ENCODE measurements at regions not wholly inside any gene's neighbourhood (a gene's known extent, or its start where the extent isn't known, plus 50 kb on each side); places are given as distances from the start of the nearest gene placed in this dataset.

DNA sequence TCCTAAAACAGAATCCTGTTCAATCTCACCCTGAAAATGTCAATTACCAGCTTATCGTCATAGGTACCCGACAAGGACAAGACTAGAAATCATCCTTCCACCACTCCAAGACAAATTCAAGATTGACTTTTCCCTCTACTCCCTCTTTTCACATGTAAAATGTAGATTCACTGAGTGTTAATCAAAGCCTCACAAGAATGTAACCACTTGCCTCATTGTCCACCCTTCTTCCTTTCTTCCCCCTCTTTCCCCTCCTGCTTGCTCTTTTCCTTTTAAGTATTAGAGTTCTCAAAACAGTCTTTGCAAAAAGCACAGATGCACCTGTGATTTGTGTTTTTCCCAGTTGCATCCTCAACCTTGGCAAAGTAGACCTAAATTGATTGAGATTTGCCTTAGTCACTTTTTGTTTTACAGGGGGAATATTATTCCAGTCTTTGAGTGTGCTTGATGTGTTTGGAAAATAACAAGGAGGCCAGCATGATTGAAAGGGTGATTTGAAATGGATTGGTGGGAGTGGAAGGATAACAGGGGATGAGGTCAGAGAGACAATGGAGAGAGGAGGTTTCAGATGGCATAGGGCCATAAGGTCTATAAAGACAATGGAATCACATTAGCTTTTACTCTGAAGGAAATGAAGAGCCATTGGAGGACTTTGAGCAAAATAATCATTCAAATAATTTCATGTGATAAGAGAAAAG lies 231.3 kb upstream of the TYRP1 start:
- no peak overlapping the region for H3K4me3 Mint-ChIP-seq
- DNase-seq = no peak
- no peaks in the 10 kb centered on the region for H3K4me1 Mint-ChIP-seq
- no peak for ATAC-seq
- no peaks in the 10 kb centered on the region for H3K36me3 Mint-ChIP-seq
- H3K27me3 Mint-ChIP-seq = no peaks in the 10 kb centered on the region
- CTCF ChIA-PET = no interaction called here
- peaks cover 5% of the 10 kb centered on the region for H3K9me3 Mint-ChIP-seq (ENCODE audit: low read depth)
- no peak overlapping the region for H3K27ac Mint-ChIP-seq

DNA sequence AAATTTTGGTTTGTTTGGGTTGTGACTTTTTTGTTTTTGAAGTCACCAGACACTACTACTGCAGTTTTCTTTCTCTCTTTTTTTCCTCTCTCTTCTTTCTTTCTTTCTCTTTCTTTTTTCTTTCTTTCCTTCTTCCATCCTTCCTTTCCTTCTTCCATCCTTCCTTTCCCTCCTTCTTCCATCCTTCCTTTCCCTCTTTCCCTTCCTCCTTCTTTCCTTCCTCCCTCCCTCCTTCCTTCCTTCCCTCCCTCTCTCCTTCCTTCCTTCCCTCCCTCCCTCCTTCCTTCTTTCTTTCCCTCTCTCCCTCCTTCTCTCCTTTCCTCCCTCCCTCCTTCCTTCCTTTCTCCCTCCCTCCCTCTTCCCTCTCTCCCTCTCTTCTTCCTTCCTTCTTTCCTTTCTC lies 230.3 kb upstream of the TYRP1 start:
- ATAC-seq = no peak
- no peaks in the 10 kb centered on the region for H3K4me1 Mint-ChIP-seq
- no peak for DNase-seq
- H3K9me3 Mint-ChIP-seq (ENCODE audit: low read depth) = peaks cover 5% of the 10 kb centered on the region
- H3K4me3 Mint-ChIP-seq = no peak overlapping the region
- H3K36me3 Mint-ChIP-seq = no peaks in the 10 kb centered on the region
- CTCF ChIA-PET = no interaction called here
- H3K27me3 Mint-ChIP-seq = no peaks in the 10 kb centered on the region
- no peak overlapping the region for H3K27ac Mint-ChIP-seq

DNA sequence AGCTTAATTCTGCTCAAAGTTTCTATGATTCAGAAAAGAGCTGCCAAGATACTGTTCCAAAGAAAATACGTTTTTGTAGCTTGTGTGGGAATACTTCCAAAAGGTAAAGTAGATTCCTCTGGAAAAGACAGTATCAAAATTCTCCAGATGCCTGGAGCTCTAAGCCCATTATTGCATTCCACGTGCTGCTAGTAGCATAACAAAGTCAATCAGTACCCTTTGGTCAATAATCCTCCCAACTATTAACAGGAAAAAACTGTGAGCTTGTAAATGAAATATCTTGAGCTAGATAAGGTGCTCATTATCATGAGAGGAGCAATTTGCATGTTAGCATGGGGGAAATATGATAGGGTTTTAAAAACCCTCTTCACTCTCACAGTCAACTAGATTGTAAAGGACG lies 229.5 kb upstream of the TYRP1 start:
- H3K27ac Mint-ChIP-seq = no peak overlapping the region
- no peak for DNase-seq
- peaks cover 3% of the 10 kb centered on the region for H3K9me3 Mint-ChIP-seq (ENCODE audit: low read depth)

DNA sequence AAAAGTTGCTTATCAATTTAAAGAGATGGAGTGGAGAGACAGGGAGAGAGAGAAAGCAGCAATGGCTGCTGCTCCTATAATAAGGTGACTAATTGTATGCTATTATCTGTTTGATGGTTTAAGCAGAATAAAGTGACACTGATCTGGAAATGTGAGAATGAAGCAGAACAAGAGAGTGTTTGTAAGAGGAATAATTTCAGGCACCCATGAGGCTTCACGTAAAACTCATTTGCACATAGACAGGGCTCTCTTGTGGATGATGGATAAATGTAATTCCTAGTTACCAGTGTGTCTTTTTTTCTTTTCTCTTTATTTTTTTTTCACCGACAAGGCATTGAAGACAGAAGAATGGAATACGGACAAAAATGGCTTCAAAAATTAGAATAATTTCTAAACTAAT lies 228.8 kb upstream of the TYRP1 start:
- CTCF ChIA-PET = no interaction called here
- Mint-ChIP-seq H3K4me1 (no peaks in the 10 kb centered on the region), H3K36me3 (no peaks in the 10 kb centered on the region), H3K4me3 (no peak overlapping the region), H3K27ac (no peak overlapping the region), H3K9me3 (ENCODE audit: low read depth) (peaks cover 3% of the 10 kb centered on the region), H3K27me3 (no peaks in the 10 kb centered on the region)
- DNase-seq (no peak), ATAC-seq (no peak)

More for the DNA sequence above, 229.5 kb upstream of the TYRP1 start:
- ATAC-seq = no peak
- Mint-ChIP-seq H3K4me1 (no peaks in the 10 kb centered on the region), H3K4me3 (no peak overlapping the region), H3K36me3 (no peaks in the 10 kb centered on the region), H3K27me3 (no peaks in the 10 kb centered on the region)
- CTCF ChIA-PET = interaction anchor here (0.9 kb wide), 1 partner anchor 53 kb away, joined by 3 read pairs; no protein-coding TSS in a partner anchor

DNA sequence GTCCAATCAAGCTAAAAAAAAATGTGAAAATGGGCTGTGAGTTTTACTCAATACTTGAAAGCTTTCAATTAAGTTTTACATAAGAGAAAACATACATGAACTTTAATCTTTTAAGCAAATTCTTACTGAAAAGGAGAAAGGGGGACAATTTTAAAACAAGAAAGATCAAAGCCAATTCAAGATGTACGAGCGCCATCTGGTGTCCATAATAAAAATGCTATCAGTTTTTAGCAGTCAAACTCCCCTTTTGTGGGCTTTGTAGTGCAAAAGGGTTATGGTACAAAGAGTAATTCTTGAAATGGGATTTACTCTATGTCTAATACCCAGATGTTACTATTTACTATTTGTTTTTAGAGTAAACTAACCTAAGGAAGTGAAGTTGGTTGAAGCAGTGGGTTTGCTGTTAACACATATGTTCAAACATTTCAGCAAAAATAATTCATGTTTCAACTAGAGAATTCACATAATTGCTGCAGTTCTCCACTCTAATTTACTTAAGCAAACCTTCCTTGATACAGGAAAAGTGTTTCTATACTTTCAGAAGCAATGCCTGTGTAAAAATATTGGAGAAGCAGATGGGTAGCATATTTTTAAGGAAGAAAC lies 228.2 kb upstream of the TYRP1 start:
- Mint-ChIP-seq H3K4me1 (no peaks in the 10 kb centered on the region), H3K9me3 (ENCODE audit: low read depth) (peaks cover 5% of the 10 kb centered on the region), H3K36me3 (no peaks in the 10 kb centered on the region), H3K4me3 (no peak overlapping the region), H3K27me3 (no peaks in the 10 kb centered on the region), H3K27ac (no peak overlapping the region)
- ATAC-seq (no peak), DNase-seq (no peak)
- CTCF ChIA-PET = no interaction called here

DNA sequence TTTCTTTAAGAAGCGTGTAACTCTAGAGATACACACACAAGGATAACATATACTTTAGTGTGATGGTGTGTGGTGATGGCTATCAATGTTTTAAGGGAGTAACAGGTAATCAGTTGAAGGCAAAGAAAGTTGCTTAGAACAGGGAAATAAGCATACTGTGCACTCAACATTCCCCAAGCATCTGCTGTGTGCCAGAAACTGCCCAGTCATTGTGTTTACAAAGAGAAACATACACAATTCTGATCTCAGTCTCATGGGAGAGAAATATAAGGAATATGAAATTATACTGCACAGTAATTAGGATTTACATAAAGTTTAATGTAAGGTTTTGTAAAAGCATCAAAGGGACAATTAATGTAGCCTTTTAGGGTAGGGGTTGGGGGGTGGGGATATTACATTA lies 224.1 kb upstream of the TYRP1 start:
- peaks cover 4% of the 10 kb centered on the region for H3K9me3 Mint-ChIP-seq (ENCODE audit: low read depth)
- CTCF ChIA-PET = no interaction called here
- DNase-seq = no peak
- no peak overlapping the region for H3K4me3 Mint-ChIP-seq
- no peak for ATAC-seq
- H3K36me3 Mint-ChIP-seq = no peaks in the 10 kb centered on the region
- no peaks in the 10 kb centered on the region for H3K4me1 Mint-ChIP-seq
- H3K27me3 Mint-ChIP-seq = no peaks in the 10 kb centered on the region
- H3K27ac Mint-ChIP-seq = no peak overlapping the region

DNA sequence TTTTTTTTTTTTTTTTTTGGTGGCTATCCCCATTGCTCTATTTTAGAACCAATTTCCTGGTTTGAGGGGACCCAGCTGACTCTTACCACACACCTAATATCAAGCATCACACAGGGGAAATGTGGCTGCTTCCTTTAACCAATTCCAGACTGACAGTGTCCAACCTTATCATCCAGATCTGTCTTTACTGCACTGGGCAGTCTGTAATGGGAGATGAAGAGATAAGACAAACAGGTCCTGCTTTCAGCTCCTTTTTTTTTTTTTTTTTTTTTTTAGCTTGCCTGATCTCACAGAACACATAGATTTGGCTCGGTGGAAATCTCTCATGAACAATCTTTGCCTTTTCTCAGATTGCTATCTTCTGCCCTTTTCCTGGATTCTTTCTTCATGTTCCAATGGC lies 198.8 kb upstream of the TYRP1 start:
- ATAC-seq = no peak
- CTCF ChIA-PET = no interaction called here
- Mint-ChIP-seq H3K4me3 (no peak overlapping the region), H3K27me3 (no peaks in the 10 kb centered on the region), H3K27ac (no peak overlapping the region), H3K9me3 (ENCODE audit: low read depth) (peaks cover 19% of the 10 kb centered on the region), H3K36me3 (no peaks in the 10 kb centered on the region), H3K4me1 (no peaks in the 10 kb centered on the region)
- DNase-seq = no peak

DNA sequence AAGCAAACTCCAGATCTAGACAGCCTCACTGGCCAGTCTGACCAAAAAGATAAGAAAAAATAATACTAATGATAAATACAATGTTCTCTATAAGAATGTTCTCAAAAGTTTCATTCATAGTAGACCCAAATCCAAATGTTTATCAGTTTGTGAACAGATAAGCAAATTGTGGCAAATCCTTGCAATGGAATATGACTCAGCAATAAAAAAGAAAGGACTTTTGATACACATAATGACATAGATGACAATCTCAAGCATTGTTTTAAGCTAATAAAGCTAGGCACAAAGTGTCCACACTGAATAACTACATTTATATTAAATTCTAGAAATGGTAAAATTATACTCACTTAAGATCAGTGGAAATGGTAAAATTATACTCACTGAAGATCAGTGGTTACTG lies 195.4 kb upstream of the TYRP1 start:
- Mint-ChIP-seq H3K27ac (no peak overlapping the region), H3K9me3 (ENCODE audit: low read depth) (peaks cover 14% of the 10 kb centered on the region), H3K4me1 (no peaks in the 10 kb centered on the region), H3K27me3 (no peaks in the 10 kb centered on the region), H3K36me3 (no peaks in the 10 kb centered on the region), H3K4me3 (no peak overlapping the region)
- CTCF ChIA-PET = no interaction called here
- ATAC-seq = no peak
- no peak for DNase-seq

DNA sequence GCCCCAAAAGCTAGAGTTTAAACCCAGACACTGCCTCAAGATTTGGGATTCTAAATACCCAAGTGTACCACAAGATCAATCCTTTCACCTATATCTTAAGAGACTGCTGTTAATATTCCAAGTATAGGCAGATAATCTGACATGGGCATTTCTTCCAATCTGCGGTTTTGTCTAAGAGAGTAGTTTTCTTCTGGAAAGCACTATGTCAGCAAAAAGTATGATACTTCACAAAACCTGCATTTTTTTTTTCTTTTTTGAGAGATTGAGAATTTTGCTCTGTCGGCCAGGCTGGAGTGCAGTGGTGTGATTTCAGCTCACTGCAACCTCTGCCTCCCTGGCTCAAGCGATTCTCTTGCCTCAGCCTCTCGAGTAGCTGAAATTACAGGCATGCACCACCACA lies 190.7 kb upstream of the TYRP1 start:
- CTCF ChIA-PET = no interaction called here
- ATAC-seq (no peak), DNase-seq (no peak)
- Mint-ChIP-seq H3K4me1 (no peaks in the 10 kb centered on the region), H3K4me3 (no peak overlapping the region), H3K9me3 (ENCODE audit: low read depth) (peaks cover 12% of the 10 kb centered on the region), H3K27me3 (no peaks in the 10 kb centered on the region), H3K36me3 (no peaks in the 10 kb centered on the region), H3K27ac (no peak overlapping the region)

DNA sequence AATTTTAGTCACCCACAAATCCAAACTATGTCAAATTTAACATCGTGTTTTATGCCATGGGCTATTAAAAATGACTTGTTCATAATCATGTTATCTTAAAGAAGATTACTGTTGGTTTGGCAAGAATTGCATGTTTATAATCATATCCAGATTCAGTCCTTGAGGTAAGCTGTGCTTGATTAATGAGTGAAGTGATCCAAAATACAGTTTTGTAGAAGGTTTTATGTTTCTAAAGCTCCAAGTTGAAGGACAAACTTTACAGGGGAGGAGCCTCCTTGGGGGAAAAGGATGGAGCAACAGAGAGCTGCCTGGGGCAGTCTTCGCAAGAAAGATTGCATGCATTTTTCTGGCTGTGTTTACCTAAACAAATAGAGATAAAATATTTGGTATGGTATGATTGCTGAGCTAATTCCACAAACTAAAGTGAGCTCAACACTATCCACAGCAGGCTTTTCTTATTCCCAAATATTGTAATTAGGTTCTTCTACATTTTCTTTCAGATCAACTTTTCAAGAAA lies 189.5 kb upstream of the TYRP1 start:
- ATAC-seq (no peak), DNase-seq (no peak)
- Mint-ChIP-seq H3K4me1 (no peaks in the 10 kb centered on the region), H3K27me3 (no peaks in the 10 kb centered on the region), H3K36me3 (no peaks in the 10 kb centered on the region), H3K9me3 (ENCODE audit: low read depth) (peaks cover 12% of the 10 kb centered on the region), H3K27ac (no peak overlapping the region), H3K4me3 (no peak overlapping the region)
- CTCF ChIA-PET = no interaction called here

DNA sequence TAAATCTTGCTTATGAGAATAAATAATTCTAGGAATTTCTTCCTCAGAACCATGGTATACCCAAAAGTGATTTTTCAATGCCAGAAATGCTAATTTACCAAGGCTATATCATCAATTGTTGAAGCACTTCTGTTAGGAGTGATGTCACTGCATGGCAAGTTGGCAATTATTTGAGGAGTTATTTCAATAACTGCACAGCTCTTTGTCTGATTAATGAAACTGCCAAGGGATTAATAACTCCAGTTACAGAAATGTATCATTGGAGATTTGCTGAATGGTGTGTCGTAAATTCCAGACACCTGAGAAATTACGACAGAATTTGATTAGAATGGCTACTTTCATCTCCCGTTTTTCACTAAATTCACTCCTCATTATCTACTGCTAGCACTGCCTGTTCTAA lies 182.6 kb upstream of the TYRP1 start:
- no peak for DNase-seq
- Mint-ChIP-seq H3K4me1 (no peaks in the 10 kb centered on the region), H3K9me3 (ENCODE audit: low read depth) (peaks cover 8% of the 10 kb centered on the region), H3K27ac (no peak overlapping the region), H3K27me3 (no peaks in the 10 kb centered on the region), H3K4me3 (no peak overlapping the region), H3K36me3 (no peaks in the 10 kb centered on the region)
- CTCF ChIA-PET = no interaction called here
- no peak for ATAC-seq

DNA sequence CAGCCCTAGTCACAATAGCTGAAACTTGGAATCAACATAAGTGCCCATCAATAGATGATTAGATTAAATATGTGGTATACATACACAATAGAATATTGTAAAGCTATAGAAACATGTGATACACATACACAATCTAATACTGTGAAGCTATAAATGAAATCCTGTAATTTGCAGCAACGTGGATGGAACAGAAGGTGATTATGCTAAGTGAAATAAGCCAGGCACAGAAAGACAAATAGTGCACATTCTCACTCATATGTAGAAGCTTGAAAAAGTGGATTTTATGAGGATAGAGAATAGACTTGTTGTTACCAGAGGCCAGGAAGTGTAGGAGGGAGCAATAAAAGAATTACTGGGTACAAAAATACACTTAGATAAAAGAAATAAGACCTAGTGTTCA lies 181.5 kb upstream of the TYRP1 start:
- no peak overlapping the region for H3K27ac Mint-ChIP-seq
- no peaks in the 10 kb centered on the region for H3K27me3 Mint-ChIP-seq
- no peak for DNase-seq
- H3K4me1 Mint-ChIP-seq = no peaks in the 10 kb centered on the region
- H3K9me3 Mint-ChIP-seq (ENCODE audit: low read depth) = peaks cover 2% of the 10 kb centered on the region
- no peaks in the 10 kb centered on the region for H3K36me3 Mint-ChIP-seq
- ATAC-seq = no peak
- H3K4me3 Mint-ChIP-seq = no peak overlapping the region
- CTCF ChIA-PET = no interaction called here

DNA sequence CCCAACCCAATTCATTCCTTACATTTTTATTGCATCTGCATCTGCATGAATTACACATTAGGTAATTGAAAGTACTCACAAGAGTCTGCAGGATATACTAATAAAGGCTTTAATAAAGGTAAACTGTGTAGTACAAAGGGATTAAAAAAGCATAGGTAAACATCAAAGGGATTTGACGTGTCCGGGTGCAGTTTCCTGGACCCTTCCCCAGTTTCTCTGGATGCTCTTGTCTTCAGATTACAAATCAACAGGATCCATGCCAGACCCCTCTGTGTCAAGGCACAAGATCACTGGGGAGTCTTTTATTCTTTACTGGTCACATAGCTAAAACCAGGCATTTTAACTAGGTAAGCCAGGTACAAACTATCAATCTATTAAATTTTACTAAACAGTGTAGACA lies 177.2 kb upstream of the TYRP1 start:
- CTCF ChIA-PET = no interaction called here
- H3K27ac Mint-ChIP-seq = no peak overlapping the region
- no peaks in the 10 kb centered on the region for H3K4me1 Mint-ChIP-seq
- ATAC-seq = no peak
- no peak for DNase-seq
- H3K36me3 Mint-ChIP-seq = no peaks in the 10 kb centered on the region
- H3K9me3 Mint-ChIP-seq (ENCODE audit: low read depth) = peaks cover 6% of the 10 kb centered on the region
- H3K27me3 Mint-ChIP-seq = no peaks in the 10 kb centered on the region
- H3K4me3 Mint-ChIP-seq = no peak overlapping the region

DNA sequence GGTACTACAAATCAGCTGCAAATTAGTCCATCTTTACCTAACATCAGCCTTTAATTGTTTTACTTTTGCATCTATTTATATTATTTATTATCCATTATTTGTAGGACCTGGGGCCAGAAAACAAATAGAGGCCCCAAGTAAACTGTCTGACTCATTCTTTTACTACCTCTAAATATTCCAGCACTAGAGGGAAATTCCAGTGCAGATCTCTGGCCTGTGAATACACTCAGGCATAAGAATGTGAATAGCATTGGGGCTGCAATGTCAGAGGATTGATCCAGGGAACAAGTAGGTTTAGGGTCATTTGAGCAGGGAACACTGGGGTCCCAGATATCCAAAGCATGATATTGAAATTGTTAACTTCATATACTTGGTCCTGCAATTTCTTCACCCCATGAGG lies 176.6 kb upstream of the TYRP1 start:
- Mint-ChIP-seq H3K27ac (no peak overlapping the region), H3K27me3 (no peaks in the 10 kb centered on the region), H3K4me1 (no peaks in the 10 kb centered on the region), H3K4me3 (no peak overlapping the region), H3K36me3 (no peaks in the 10 kb centered on the region), H3K9me3 (ENCODE audit: low read depth) (peaks cover 6% of the 10 kb centered on the region)
- no peak for ATAC-seq
- DNase-seq = no peak
- CTCF ChIA-PET = no interaction called here

All from activated CD8-positive, alpha-beta memory T cell treated with anti-CD3 and anti-CD28 coated beads, Interleukin-2, amount 10 ng/mL, durations not matched to agents 7 days and 5 days (primary cell).